Activated B cell treated with CpG ODN at 0.5 μM for 24 hours (primary cell): ENCODE measurements at regions not wholly inside any gene's neighbourhood (a gene's known extent, or its start where the extent isn't known, plus 50 kb on each side); places are given as distances from the start of the nearest gene placed in this dataset.
"Not testable (repeated sequence)": the region's sequence is repeated elsewhere in the genome, so short reads cannot be mapped to it uniquely, and the experiment has no call there.

Source experiments
- ATAC-seq: fragments of 200-7000 bp; cut with Tn5 transposase; one replicate; pipeline ENCODE4 v1.10.0; 2021; ENCODE audit warnings: low read depth, mild to moderate bottlenecking, moderate library complexity
- CTCF ChIA-PET: fragments of 350-600 bp; sonication (Branson Sonifier 250); formaldehyde crosslinking; loops from one replicate; lab custom pipeline; 2021; ENCODE audit warnings: antibody characterized with exemption; lab: Charles Lee
- POLR2A ChIA-PET: fragments of 350-600 bp; sonication (Branson Sonifier 250); formaldehyde crosslinking; loops from one replicate; lab custom pipeline; 2021; ENCODE audit warnings: antibody characterized with exemption; lab: Charles Lee
- DNase-seq: peaks from one replicate; pipeline ENCODE4 v3.0.0; 2022
- H3K27ac Mint-ChIP-seq: one replicate; pipeline ENCODE4 v1.8.0; 2020; ENCODE audit warnings: mixed read lengths
- H3K27me3 Mint-ChIP-seq: one replicate; pipeline ENCODE4 v1.8.0; 2021; ENCODE audit warnings: mixed read lengths
- H3K36me3 Mint-ChIP-seq: one replicate; pipeline ENCODE4 v1.8.0; 2021; ENCODE audit warnings: low read depth, mixed read lengths
- H3K4me1 Mint-ChIP-seq: one replicate; pipeline ENCODE4 v1.8.0; 2021; ENCODE audit warnings: mixed read lengths
- H3K4me3 Mint-ChIP-seq: one replicate; pipeline ENCODE4 v1.8.0; 2020; ENCODE audit warnings: mild to moderate bottlenecking, mixed read lengths
- H3K9me3 Mint-ChIP-seq: one replicate; pipeline ENCODE4 v1.8.0; 2020; ENCODE audit warnings: mixed read lengths
- CTCF ChIP-seq: fragments of 200-600 bp; IDR thresholded peaks from one replicate; pipeline ENCODE4 v1.8.0; 2022; ENCODE audit warnings: antibody characterized with exemption, mild to moderate bottlenecking
- intact Hi-C: fragments of 100-400 bp; cut with micrococcal nuclease; formaldehyde crosslinking; loops from one replicate; pipeline ENCODE4 v1.15.1; 2024

- no peak for TF ChIP-seq CTCF
- CTCF ChIA-PET, result no interaction called here
- Mint-ChIP-seq H3K36me3 (no peaks in the 10 kb centered on the region), H3K9me3 (no peaks in the 10 kb centered on the region), H3K27me3 (no peaks in the 10 kb centered on the region), H3K27ac (no peak overlapping the region), H3K4me1 (no peaks in the 10 kb centered on the region), H3K4me3 (no peak overlapping the region)
- POLR2A ChIA-PET, result no interaction called here
- DNase-seq, result no peak
- ATAC-seq, result no peak
- intact Hi-C loops, result loop anchor here (5.0 kb wide), 1 partner anchor 1083 kb away; no protein-coding TSS in a partner anchor
Measured at GRCh38 chr13:65679240-65679639, 1550.9 kb downstream of the PCDH9 start.

- ATAC-seq, result no peak
- TF ChIP-seq CTCF, result no peak
- POLR2A ChIA-PET, result no interaction called here
- no peaks in the 10 kb centered on the region for H3K27me3 Mint-ChIP-seq
- H3K36me3 Mint-ChIP-seq, result no peaks in the 10 kb centered on the region
- no peak overlapping the region for H3K27ac Mint-ChIP-seq
- intact Hi-C loops, result loop anchor here (5.0 kb wide), 1 partner anchor 1084 kb away; no protein-coding TSS in a partner anchor
- no peaks in the 10 kb centered on the region for H3K4me1 Mint-ChIP-seq
- H3K9me3 Mint-ChIP-seq, result peaks cover 6% of the 10 kb centered on the region
- no peak for DNase-seq
- H3K4me3 Mint-ChIP-seq, result no peak overlapping the region
- CTCF ChIA-PET, result no interaction called here
Measured at GRCh38 chr13:65677906-65678305, 1552.2 kb downstream of the PCDH9 start.

- H3K4me3 Mint-ChIP-seq, H3K27me3 Mint-ChIP-seq, H3K36me3 Mint-ChIP-seq, H3K27ac Mint-ChIP-seq, H3K4me1 Mint-ChIP-seq, CTCF ChIA-PET, POLR2A ChIA-PET, ATAC-seq, DNase-seq: not testable (repeated sequence)
- intact Hi-C loops, result loop anchor here (5.0 kb wide), 1 partner anchor 1087 kb away; no protein-coding TSS in a partner anchor
- H3K9me3 Mint-ChIP-seq, result peaks cover 24% of the 10 kb centered on the region
Measured at GRCh38 chr13:65675383-65675782, 1554.8 kb downstream of the PCDH9 start.

- no peak for TF ChIP-seq CTCF
- H3K4me3 Mint-ChIP-seq, result no peak overlapping the region
- H3K9me3 Mint-ChIP-seq, result peaks cover 32% of the 10 kb centered on the region
- no peaks in the 10 kb centered on the region for H3K4me1 Mint-ChIP-seq
- DNase-seq, result no peak
- no peak overlapping the region for H3K27ac Mint-ChIP-seq
- intact Hi-C loops, result no loop called here
- H3K27me3 Mint-ChIP-seq, result no peaks in the 10 kb centered on the region
- H3K36me3 Mint-ChIP-seq, result no peaks in the 10 kb centered on the region
- POLR2A ChIA-PET, result no interaction called here
- ATAC-seq, result no peak
- CTCF ChIA-PET, result no interaction called here
Measured at GRCh38 chr13:65670014-65670625, 1560.0 kb downstream of the PCDH9 start.

- DNase-seq, result no peak
- Mint-ChIP-seq H3K27me3 (no peaks in the 10 kb centered on the region), H3K27ac (no peak overlapping the region), H3K36me3 (no peaks in the 10 kb centered on the region), H3K4me1 (no peaks in the 10 kb centered on the region), H3K4me3 (no peak overlapping the region), H3K9me3 (peaks cover 4% of the 10 kb centered on the region)
- no peak for TF ChIP-seq CTCF
- CTCF ChIA-PET, result no interaction called here
- intact Hi-C loops, result no loop called here
- POLR2A ChIA-PET, result no interaction called here
- ATAC-seq, result no peak
Measured at GRCh38 chr13:65660731-65661130, 1569.4 kb downstream of the PCDH9 start.
